HG03521 (cell line): ENCODE measurements at regions not wholly inside any gene's neighbourhood (a gene's known extent, or its start where the extent isn't known, plus 50 kb on each side); places are given as distances from the start of the nearest gene placed in this dataset.

ENCODE experiments used
- ATAC-seq: cut with Tn5 transposase; IDR thresholded peaks from one replicate; pipeline ENCODE4 v1.9.1; 2021; ENCODE audit warnings: mild to moderate bottlenecking, moderate library complexity; ENCODE audit not compliant: unreplicated experiment

DNA sequence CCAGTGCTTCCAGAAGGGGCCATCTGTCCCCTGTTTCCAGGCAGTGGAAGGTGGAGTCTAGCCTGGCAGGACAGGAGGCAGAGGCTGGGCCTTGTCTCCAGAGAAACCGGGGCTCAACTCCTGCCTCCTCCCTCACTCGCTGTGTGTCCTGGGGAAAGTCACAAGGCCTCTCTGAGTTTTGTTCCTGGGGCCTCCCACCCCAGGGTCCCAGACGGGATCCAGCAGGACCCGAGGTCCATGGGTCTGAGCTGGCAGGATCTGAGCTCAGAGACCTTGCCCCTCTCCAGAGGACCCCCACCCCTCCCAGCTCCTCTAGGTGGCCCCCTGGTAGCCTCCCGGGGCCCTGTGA is 72.2 kb upstream of the TAF1B start:
- no peak for ATAC-seq

GRCh38 chr2:9771481-9772017 is 71.7 kb upstream of the TAF1B start:
- no peak for ATAC-seq

DNA sequence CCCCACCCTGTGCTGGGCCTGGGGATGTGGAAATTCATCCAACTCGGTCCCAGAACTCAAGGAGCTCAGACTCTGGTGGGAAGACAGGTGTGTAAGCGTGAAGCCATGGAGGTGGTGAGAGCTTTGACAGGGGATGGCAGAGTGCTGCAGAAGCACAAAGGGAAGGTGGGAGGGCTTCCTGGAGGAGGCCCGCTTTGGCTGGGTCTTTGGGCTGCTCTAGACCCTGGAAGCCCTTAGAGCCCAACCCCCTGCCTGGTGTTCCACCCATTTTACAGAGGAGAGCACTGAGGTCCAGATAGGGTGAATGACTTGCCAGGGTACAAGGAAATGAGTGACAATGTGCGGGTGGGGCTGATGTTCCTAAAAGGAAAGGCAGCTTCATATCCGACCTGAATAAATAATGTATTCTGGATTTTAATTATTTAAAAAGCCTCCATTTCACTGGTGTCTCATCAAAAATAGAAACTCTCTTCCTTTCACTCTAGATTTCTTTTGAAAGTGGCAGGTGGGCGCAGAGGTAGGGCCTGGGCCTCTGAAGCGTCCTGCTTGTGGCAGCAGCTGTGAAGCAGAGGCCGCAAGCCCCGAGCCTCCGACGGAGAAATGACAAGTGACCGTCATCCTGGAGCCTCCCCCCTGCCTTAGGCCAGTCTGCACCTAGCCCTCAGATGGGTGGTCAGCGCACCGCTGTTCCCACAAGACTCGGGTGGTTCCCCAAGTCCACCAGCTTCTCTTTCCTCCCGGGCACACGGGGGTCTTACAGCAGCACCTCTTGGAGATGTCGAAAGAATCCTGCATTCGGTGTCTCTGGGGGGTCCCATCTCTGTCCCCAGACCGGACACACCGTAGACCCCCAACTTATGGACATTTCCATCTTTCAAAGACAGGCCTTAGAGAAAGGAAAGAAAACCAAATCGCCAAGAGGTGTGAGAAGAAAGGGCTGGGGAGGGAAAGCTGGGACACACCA is 71.0 kb upstream of the TAF1B start:
- ATAC-seq: no peak

DNA sequence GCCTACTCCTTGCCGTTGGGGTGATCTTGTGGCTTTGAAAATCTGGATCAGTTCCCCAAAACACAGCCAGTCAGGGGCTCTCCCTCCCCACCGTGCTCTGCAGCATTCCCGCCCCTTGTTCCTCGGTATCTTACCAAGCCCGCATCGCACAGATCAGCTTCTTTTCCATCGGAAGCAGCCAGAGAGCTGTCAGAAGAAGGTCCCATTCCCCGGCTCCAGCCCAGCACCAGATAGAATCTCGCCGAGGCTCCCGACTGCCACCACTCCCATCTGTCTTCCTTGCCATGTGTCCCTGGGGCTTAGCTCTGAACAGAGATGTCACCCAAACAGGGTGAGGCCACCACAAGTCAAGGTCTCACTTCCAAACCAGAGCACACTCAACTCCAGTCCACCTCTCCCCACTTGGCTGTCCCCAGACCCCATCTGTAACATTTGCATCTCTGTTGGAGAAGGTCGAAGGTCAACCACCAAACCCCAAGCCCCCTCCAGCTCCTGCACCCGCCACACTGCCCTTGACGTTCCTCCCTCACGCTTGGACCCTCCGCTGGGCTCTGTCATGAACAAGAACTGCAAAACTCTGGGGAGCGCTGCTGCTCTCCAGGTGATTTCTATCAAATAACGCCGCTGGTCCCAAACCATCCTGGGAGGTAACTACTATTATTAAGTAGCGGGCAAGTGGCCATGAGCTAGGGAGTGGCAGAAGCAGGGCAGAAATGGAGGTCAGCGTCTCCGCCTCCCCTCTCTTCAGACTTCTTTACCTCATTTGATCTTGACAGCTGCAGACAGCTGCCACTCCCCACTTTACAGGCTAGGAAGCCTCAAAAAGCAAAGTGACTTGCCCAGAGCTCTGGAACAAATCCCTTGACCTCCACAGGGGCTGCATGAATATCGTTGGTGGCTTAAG is 70.0 kb upstream of the TAF1B start:
- ATAC-seq: no peak

DNA sequence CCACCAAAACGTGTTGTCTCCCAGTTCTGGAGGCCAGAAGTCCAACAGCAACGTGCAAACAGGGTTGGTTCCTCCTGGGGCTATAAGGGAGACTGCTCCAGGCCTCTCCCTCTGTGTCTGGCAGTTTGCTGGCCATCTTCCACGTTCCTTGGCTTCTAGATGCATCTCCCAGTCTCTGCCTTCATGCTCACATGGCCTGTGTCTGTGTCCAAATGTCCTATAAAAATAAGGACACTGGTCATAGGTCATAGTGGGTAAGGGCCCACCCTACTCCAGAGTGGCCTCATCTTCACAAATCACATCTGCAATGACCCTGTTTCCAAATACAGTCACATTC is 69.4 kb upstream of the TAF1B start:
- no peak for ATAC-seq

DNA sequence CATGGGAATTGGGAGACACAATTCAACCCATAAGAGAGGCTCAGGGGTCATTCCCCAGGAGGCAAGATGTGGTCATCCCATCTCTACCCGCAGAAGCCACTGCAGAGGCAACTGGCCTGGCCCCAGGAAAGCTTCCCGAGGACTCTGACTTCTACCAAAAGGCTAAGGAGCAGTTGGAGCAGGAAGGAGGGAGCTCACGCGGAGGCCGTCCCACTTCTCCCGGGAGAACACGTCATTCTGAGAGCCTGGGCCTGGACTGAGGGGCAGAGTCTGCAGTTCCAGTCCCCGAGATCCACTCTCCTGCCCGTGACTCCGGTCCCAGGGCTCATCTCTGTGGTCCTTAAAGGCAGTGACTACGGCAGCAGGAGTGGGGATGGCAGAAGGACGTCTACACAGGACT is 69.0 kb upstream of the TAF1B start:
- ATAC-seq: no peak

DNA sequence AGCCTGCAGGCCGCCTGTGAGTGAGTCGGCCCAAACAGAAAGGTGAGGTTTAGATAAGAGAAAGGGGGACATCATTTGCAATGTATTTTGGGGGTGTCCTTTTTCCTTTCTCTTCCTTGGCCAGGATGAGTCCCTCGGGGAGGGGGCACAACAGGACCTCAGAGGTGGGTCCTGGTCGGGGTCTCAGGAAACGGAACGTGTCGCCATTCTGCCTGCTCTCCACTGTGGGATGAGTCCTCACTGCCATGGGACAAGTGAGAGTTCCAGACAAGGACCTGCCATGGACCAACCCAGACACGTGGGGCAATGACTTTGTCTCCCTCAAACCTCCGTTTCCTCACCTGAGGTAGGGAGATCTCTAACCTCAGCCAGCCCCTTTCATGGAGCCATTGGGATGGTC is 67.9 kb upstream of the TAF1B start:
- ATAC-seq: no peak

DNA sequence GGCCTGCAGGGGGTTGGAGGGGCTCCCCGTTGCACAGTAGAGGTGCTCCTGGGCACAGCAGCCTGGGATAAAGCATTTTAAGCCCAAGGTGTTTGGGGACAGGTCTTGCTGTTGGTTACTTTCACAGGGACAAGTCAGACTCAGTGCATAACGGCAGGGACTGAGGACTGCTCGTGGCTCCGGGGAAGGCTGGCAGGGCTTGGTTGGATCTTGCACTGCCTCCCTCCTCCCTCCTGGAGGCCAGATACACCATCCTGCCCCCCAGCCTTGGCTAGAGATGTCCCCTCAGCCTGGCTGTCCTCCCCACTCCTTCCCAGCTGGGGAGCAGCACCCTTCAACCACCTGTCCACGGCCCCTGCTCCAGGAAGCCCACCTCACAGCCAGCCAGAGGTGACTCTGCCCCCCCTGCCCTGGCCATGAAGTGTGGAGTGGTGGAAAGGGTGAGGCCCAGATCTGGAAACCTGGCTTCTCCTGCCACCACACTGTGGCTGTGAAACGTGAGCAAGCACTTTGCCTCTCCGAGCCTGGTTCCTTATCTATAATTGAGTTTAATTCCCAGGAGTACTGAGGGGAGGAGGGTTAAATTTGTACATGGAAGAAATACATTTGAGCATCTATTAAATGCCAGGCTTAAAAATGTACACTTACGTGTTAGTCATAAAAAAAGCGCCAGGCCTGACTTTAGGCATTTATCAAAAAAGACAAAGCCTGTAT is 67.1 kb upstream of the TAF1B start:
- no peak for ATAC-seq

DNA sequence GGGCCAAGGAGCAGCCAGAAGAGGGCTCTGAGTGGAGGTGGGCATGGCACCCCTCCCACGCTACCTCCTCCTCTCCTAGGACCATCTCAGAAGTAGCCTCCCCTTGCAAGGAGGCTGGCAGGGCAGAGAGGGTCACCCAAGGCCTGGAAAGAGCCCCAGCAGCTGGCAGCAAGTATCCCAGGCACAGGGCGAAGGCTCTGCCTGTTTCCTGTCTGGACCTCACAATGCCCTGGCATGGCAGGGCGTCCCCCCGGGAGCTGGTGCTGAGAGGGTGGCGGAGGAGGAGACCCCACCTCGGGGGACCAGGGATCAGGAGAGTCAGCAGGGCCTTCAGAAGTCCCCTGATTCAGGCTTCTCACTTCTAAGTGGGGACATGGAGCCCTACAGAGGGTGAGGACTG is 66.2 kb upstream of the TAF1B start:
- ATAC-seq: no peak

DNA sequence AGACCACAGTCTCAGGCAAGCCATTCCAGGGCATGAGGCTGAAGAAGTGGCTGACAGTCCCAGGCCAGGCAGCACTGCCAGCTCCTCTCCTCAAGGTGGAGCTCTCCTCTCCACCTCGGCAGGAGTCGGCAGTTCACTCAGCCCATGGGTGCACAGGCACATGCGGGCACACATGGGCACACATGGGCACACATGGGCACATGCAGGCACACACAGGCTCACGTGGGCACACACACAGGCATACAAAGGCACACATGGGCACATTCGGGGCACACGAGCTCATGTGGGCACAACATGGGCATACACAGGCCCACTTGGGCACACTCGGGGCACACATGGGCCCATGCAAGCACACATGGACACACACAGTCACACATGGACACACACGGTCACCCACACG is 65.3 kb upstream of the TAF1B start:
- ATAC-seq: no peak

DNA sequence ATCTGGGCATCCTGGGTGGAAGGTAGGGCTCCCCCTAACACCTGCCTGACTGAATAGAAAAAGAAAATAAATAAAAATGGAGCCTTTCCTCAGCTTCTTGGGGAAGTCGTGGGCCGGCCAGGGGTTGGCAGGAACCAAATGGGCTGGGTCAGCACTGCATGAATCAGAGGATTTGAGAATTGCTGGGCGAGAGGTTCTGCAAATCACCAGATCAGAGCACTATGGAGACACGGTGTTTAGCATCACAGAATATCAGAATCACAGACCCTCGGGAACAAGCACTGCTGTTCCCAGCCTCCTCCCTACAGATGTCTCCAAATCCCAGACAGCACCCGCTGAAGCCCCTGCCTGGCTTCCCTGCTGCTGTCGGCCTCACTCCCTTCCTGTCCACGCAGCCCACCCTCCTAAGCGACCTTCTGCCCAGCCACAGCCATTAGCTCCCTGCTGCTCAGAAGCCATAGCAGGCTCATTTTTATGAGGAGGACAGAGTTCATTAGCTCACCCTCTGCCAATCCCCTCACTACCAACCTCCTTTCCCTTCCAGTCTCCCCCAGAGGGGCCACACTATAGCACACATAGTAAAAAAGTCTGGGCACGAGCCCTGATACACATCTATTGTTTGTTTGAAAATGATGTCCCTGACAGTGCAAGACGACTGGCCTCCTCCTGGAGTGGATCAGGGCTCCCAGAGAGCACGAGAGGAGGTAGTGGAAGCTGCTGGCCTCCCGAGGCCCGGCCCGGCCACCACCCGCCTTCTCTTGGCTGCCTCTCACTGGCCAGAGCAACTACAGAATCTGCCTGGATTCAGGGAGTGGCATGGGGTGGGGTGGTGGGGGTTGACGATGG is 64.6 kb upstream of the TAF1B start:
- ATAC-seq: no peak

- ATAC-seq: no peak
Measured at GRCh38 chr2:9779596-9780264, 63.5 kb upstream of the TAF1B start.

- ATAC-seq: no peak
Measured at GRCh38 chr2:9780368-9781130, 62.7 kb upstream of the TAF1B start.

DNA sequence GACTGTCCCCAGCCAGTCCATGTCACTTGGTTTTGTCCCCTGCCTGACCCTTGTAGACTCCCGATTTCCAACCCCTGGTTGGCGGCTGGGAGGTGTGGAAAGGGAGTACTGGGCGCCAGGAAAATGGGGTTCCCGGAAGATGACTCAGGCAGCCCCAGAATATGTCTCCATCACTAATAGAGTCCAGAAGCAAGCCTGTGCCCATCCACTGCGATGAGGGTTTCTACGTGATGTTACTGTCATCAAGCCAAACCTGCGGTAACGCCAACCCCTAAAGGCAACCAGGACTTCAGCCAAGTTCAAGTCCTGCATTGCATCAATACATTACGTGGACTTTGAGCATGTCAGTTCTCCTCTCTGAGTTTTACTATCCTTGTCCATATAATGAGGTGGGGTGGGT is 62.0 kb upstream of the TAF1B start:
- no peak for ATAC-seq

- no peak for ATAC-seq
Measured at GRCh38 chr2:9782197-9782719, 61.0 kb upstream of the TAF1B start.

DNA sequence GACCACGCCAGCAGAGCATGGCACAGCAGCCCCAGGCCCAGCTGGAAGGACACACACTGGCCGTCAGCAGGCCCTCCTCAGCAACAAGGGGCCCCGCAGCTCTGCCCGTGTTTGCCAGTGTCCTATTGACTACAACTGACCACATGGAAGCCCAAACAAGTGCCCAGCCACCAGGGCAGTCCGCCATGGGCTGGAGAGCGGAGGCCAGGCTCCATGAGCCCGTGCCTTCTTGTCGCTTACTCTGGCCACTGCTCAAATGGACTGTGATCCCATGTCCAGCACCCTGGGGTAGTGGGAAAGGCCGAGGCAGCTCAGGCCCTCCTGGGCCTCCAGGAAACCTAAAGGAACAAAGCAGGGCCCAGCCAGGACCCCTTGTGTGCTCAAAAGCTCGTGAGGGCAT is 53.9 kb upstream of the TAF1B start:
- ATAC-seq: no peak

DNA sequence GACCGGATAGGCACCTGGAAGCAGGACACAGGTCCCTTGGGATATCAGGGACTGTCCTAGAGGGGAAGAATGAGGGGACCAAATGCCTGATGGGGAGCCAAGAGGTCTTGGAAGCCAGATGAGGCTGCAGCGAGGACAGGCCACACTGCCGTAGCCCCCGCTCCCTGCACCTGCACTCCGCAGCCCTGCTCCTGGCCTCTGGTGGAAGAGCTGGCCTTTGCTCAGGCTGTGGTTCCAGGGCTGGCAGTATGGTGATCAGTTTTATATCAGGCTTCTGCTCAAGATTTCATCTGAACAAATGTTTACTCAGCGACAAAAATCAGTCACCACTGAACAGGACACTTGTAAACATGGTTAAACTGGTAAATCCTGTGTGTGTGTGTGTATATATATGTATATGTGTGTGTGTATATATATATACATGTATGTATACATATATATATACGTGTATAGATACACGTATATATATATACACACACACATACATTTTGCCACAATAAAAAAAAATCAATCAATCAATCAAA is 52.5 kb upstream of the TAF1B start:
- no peak for ATAC-seq

- ATAC-seq: no peak
Measured at GRCh38 chr2:9791711-9792110, 51.6 kb upstream of the TAF1B start.
